ENCODE measurements at regions not wholly inside any gene's neighbourhood (a gene's known extent, or its start where the extent isn't known, plus 50 kb on each side); places are given as distances from the start of the nearest gene placed in this dataset.

DNA sequence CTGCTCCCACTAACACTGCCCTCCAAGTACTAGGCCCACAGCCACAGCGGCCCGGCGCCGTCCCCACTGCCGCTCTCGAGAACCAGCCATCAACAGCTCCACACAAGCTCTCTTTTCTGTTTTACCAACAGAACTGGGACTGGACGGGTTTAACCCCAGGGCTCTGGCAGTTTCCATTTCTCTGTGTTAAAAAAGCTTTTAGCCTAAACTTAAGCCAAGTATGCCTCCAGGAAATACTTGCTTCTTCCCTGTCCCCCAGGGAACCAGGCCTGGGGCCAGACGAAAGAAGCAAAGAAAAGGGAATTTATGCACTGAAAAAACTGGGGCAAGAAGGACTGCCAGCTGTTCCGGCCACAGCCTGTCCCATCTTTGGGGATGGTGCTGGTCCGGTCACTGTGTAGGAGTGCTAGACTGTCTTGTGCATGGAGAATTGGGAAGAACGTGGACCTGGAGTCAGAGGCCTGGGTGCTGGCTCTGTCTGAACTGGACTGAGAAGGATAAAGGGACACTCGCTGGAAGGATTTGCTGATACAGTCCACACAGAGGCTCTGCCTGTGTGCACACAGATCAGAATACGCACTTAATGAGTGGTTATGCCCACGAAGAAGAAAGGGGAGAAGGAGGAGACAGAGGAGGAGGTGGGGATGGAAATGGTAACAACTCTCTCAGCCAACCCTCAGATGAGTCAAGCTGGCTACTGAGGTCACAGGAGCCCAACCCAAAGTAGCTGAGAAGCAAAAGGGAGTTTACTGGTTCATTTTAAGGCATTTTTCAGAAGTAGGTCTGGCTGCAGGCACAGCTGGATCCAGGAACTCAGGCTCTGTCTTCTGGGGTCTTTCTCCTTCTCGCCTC lies 254.4 kb upstream of the PMEPA1 start:
- DNase-seq = no peak

DNA sequence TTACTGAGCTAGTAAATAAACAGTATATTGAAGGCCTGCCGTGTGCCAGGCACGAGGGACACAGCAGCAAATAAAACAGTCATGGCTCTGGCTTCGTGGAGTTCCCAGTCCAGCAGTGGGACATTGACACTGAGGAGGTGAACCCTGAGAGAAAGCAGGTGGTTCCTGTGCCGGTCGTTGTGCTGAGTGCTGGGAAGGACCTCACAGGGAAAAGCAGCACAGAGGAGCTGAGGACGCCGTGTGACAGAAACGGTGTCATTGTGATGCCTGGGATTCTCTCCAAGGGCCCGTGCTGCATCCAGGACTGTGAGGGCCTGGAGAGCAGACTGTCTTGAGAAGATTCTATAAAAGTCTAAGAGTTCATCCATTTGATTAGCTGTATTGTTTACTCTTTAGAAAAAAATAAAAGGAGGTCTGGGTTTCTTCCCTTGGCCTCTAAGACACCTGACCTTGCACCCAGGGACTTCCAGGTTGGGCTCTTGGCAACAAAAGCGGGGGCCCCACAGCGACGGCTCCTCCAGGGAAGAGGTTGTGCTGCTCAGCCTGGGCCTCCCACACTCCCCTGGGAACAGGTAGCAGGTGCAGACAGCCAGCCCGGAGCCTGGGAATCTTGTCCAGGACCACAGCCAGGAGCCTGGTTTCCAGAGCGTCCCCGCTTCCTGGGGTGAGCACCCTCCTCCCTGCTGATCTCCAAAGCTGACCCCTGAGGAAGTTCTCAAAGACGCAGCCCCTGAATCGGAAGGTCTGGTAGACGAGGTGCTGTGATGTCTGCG lies 251.2 kb upstream of the PMEPA1 start:
- peak; percentile 78 for DNase-seq

DNA sequence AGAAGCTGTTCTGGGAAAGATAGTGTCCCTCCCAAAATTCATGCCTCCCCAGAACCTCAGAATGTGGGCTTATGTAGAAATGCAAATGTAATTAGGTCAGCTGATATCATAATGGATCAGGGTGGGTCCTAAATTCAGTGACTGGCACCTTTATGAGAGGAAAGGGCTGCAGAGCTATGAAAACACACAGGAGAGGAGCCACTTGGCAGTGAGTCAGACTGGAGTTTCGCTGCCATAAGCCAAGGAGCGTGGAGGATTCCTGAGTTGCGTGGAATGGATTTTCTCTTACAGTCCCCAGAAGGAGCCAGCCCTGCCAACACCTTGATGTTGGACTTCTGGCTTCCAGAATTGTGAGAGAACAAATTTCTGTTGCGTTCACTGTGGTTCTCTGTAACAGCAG lies 249.8 kb upstream of the PMEPA1 start:
- no peak for DNase-seq

DNA sequence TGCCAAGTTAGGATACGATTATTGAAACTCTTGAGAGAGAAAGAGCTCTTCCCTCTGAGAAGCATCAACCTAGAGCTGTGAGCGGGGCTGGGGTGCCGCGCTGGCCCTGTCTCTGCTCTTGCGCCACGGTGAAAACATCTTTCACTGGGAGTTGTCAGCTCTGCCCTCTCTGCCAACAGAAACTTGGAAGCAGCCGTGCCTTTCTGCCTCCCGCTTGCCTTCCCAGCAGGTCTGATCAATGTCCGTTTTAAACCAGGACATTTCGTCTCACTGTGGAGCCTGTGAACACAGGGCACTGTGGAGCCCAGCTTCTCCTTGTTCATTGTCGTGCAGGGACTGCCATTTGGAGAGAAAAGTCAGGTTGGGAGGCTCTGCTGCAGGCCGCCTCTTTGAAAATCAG lies 249.2 kb upstream of the PMEPA1 start:
- no peak for DNase-seq

DNA sequence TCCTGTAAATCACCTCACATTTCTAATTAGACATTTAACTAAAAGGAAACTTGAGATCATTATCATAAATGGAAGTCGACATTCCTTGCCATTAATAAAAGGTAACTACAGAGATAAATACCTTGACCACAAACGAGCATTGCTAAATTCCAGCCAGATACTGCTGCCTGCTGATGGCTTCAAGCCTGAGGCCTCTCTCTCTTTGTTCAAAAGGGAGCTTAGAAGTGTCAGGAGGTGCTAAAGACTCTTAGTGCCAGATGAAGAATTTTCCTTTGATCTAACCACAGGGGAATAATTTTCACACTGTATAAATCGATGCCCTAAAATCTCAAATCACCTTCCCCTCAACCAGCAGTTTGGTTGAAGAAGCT lies 248.2 kb upstream of the PMEPA1 start:
- no peak for DNase-seq

DNA sequence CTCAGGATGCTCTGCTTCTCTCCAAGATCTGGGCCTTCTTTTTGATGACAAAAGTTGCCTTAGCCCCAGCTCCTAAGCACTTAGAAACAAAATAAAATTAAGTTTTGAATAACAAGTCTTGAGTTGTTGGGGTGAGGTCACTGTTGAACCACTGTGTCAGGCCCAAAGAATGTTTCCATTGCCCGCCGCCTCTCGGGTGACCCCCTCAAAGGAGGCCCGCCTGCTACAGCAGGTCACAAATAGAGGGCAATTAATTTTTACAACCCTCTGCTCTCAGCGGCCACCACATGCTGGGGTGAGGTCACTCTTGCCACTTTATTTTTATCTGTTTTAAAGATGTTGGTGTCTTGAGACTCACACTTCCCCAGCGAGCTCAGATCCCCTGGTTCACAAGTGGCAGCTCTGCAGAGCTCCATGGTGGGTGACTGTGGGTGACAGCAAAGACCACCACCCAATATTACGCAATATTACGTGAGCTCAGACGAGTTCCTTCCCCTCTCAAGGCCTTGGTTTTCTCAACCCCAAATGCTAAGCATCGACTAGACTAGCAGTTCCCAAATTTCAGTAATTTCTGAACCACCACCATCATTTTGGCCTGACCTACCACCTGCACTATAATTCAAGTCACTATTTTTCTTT lies 247.7 kb upstream of the PMEPA1 start:
- DNase-seq = no peak

DNA sequence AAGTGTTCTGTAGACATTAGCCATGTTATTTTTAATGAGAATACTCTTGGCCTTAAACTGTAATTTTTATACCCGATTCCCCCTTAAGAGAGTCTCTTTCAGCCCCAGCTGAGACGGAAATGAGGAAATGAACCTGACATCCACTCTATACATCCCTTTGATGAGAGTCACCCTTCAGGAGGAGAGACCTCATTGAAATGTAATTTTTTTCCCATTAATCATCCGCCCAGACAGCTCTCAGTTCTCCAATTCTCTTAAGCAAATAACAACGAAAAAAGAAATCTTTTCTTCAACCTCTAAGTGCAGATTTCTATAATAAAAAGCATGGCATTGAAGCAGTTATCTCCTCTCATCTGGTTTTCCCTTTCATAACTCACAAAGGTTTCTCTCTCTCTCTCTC lies 243.8 kb upstream of the PMEPA1 start:
- DNase-seq = no peak

DNA sequence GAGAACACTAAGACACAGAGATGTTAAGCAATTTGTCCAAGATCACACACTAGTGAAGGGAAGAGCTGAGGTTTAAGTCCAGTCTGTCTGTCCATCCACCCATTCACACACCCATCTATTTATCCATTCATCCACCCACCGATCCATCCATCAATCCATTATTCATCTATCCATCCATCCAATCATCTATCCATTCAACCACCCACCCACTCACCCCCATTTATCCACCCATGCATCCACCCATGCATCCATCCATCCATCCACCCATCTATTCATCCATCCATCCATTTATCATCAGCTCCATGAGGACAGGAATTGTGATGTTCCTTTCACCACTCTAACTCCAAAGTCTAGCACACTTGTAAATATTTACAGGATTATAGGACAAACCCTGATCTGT lies 242.3 kb upstream of the PMEPA1 start:
- DNase-seq = no peak

DNA sequence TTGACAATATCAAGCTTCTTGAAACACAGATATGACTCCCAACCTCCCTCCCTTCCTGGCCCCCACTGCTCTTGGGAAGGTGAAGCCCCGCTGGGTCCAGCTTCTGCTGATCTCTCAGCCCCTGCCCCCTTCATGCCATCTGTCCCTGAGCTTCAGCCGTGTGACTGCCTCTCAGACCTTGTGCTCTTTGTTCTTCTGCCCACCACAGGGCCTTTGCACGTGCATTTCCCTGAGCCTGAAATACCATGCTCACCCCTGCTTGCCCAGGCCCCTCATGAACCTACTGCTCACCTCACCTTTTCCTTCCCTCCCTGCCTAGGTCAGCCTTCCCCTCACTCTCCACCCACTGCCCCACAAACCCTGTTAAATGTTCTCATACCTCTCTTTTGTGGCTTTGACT lies 241.7 kb upstream of the PMEPA1 start:
- DNase-seq = no peak

DNA sequence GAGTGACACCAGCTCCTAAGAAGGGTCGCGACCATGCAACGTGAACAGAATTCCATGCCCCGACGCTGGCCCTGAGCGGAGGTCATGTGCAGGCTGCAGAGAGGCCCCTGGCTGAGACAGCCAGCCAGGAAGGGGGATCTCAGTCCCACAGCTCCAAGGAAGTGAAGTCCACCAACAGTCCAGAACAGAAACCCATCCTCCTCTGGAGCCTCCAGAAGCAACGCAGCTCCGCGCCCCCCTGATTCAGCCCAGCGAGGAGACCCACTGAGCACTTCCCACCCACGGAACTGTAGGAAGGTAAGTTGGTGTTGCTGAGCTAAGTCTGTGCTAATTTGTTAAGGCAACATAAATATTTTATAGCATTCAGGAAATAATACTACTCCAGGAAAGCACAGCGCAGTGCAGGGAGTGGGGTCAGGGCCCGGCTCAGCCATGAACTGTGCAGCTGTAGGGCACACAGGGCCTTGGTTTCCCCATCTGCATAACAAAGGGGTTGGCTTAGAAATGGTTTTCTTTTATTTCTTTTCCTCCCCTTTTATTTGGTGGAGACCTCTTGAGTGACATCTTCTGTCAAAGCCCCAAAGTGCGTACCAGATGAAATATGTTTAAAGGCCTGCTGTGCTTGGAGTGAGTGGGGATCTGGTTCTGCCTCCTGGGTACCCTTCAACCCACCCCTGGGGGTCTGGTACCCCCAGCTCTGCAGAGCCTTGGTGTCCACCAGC lies 241.1 kb upstream of the PMEPA1 start:
- no peak for DNase-seq

DNA sequence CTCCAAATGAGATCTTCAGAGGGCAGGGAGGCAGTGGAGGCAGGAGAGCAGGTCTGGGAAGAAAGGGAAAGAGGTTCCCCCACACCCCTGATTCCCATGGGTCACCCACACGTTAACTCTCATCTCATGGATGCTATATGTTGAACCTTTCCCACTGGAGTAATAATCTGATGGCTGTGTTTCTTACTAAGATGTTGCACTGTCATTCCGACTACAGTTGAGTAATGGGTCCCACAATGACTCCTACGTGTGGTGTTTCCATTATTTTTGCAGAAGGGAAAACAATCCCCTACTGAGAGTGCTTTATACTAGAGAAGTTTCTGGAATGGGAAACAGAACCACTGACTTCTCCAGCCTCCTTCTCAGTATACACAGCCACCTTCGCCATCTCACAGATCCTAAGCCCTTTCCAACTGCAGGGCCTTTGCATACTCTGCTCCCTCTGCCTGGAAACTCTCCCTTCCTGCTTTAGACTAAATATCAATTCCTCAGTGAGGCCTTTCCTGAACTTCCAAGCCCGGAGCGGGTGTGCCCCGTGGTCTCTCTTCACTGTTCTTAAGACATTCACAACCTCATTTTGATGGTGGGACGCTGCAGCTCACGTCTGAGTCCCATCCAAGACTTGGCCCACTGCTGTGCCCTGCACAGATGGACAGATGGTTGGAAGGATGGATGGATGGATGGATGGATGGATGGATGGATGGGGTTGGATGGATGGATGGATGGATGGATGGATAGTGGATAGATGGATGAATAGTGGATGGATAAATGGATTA lies 238.6 kb upstream of the PMEPA1 start:
- DNase-seq = no peak

DNA sequence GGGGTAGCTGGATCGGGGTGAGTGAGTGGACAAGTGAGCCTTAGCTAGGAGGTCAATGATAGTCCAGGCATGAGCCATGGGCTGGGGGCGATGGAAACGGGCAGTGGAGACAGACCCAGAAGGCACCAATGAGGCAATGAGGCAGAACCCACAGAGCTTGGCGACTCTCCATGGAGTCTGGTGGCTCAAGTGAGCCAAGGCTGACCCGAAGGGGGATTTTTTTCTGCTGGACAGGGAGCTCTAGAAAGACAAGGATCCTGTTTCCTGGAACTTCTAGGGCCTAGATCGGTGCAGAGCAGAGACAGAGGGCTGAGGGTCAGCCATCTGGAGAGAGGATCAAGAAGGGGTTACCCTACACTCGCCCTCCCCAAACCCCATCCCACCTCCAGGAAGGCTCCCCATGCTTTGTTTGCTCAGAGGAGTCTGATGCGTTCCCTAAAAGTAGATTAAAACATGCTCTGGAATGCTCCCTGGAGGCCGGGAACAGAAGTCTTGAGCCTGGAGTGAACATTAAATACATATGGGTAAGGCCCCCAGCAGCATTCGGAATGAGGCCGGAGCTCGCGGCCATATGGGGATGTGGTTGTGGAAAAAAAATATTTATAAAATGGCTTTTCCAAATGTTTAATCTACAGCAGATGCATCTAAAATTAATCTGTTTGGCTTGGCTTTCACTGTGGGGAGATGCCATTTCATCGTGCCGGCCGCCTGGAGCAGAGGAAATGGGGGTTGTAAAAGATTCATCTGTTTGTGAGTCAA lies 237.8 kb upstream of the PMEPA1 start:
- DNase-seq = no peak

DNA sequence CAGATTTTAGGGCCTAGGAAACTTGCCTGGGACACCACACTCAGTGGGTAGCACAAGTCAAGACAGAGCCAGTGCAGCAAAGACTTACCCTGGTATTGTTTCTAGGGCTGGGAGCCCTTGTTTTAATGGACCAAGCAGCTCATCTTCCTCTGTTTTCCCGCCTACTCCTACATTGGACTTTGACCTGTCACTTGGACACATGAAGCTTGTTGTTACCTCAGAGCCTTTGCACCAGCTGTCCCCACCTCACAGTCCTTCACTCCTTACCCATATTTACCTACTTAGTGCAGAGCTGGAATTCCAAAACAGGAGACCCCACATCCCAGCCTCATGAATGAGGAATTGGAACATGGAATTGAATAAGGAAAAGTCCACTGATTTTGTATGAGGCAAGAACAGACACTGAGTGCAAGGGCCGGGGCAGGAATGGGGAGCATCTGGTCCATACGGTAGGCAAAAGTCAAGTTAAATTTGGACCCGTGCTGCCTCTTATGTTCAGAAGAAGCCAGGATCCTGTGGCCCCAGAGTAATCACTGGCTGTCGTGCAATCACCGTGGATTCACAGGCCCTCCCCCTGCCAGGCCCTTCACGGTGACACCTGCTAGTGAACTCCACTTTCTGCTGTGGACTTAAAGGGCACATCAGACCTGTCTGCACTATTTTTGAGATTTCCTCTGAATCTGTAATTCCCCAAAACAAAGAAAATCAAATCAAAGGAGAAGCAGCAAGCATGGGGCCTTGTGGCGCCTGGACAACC lies 236.9 kb upstream of the PMEPA1 start:
- DNase-seq = no peak

DNA sequence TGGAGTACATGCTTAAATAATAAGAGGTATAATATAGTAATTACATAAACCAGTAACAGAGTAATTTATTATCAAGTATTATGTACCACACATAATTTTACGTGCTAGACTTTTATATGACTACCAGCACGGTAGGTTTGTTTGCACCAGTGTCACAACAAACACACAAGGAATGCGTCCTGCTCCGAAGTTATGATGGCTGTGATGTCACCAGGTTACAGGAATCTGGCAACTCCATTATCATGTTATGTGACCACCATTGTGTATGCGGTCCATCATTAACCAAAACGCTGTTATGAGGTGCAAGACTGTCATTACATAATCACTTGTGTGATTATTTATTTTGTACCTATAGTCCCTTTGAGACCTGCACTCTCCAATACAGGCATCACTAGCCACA lies 235.2 kb upstream of the PMEPA1 start:
- DNase-seq = no peak

DNA sequence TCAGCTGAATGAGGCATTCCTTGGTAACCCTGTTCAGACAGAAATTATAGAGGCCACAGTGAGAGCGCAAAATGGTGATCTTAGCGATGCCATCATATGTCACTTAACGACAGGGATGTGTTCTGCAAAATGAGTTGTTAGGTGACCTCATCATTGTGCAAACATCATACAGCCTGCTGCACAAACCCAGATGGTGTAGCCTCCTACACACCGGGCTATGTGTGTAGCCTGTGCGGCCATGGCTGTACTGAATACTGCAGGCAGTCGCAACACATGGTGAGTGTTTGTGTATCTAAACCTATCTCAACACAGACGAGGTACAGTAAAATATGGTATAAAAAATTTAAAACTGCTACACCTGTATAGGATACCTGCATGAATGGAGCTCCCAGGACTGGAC lies 234.1 kb upstream of the PMEPA1 start:
- DNase-seq = no peak

DNA sequence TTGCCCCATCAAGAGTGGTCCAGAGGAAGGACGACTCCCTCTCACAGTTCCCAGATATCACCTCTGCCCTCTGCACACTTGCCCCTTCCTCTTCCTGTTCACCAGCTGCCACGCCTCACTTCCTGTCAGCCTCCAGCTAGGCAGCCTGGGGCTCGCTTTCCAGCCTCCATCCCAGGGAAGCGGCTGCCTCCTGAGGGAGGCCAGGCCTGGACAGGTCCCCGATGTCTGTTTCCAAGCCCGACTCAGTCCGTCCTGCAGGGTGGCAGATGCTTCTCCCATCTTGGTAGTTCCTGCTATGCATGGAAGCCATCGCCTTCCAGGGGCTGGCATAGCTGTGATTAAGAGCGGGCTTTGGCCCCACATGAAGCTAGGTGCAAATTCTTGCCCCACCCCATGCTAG lies 233.5 kb upstream of the PMEPA1 start:
- DNase-seq = no peak

DNA sequence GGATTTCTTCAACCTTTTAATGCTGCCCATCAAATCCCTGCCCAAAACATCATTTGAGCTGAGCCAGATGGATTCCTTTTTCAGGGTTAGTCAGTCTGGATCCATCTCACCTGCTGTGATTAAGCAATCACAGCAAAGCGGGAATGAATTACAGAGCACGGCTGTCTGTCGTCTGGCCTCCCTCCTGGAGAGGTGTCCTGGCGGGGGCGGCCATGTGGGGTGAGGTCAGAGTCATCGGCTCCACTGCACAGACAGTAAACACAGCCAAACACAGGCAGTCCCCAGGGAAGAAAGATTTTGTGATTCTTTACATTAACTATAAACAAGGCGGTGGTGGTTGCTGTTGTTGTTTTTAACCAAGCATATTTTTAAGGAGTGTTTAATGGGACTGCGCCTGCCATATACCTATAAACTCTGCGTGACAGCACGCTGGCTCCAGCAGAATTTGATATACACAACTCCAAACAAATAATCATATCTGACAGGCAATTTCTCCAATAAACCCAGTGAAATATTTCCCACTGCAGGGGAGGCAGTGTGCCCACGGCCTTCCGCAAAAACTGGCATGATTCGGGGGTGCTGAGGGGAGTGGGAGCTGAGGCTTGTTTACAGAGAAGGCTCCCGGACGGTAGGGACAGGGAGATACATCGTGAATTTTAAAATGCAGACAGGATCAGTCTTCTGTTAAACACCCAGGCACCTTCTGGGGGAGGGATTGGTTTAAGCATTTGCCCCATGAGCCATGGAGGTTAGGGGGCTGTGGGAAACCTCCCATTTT lies 232.0 kb upstream of the PMEPA1 start:
- peak; percentile 48 for DNase-seq

DNA sequence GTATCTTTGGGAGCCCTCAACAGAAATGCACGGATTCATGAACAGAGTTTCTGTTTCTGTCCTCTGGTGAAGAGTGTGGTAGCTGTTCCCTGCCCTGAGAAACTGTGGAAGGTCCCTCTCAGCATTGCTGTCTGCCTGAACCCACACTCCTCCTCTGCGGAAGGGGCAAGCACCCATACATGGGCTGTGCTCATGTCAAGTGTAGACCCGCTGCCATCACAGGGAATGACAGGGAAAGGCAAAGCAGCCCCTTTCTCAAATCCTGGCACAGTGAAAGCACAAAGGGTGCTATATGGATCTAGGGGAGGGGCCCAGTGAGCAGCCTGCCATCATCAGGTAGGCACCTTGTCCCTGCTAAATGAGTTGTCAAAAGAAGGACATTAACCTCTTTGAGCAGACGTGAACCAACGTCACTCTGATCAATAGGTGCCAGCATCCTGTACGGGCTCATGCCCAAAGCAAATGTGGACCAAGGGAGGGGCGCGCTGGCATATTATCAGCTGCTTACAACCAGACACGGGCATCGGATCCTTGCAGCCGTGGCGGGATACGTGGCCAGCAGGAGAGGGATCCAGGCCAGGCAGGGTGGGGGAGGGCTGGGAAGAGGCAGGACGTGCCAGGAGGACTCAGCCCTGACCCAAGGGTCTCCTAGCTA lies 231.2 kb upstream of the PMEPA1 start:
- no peak for DNase-seq

DNA sequence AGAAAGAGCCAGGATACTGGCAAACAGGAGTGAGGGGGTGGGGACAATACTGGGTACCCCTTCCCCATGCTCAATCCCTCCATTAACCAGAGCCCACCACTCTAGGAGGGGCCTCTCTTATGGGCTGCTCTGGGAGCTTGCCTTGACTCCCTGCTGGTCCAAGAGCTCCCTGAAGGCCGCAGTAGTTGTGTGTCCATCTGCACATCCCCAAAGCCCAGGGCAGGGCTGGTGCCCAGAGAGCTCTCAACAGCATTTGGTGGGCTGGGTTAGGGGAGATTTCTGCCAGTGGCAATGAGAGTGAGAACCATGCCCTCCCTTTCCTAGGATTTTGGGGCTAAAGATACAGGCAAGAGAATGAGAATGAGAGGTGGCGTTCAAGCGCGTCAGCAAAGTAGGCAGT lies 230.6 kb upstream of the PMEPA1 start:
- no peak for DNase-seq

DNA sequence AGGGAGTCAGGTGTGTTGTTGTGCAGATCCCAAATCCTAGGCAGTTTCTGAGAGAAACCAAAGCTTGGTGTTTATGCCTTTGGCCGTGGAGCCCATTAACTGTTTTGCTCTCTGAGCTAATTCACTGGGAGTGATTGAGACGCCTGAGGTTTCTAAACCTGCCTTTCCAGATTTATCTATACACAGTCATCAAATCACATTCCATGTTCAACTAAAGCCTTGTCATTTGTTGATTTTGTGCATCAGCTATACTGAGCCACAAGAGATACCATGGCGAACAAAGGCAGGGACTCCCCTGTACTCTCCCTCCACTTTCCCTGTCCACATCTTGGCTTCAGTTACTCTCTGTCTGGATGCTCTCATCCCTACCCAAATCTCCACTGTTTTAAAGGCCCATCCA lies 229.7 kb upstream of the PMEPA1 start:
- DNase-seq = no peak
